A673 (cell line): ENCODE measurements at regions not wholly inside any gene's neighbourhood (a gene's known extent, or its start where the extent isn't known, plus 50 kb on each side); places are given as distances from the start of the nearest gene placed in this dataset.
"Not testable (repeated sequence)": the region's sequence is repeated elsewhere in the genome, so short reads cannot be mapped to it uniquely, and the experiment has no call there.

Experiments used
- EZH2 ChIP-seq: fragments of 200-600 bp; sonication (generic); IDR thresholded peaks from 2 replicates; pipeline ENCODE4 v1.6.1; 2017; ENCODE audit warnings: borderline replicate concordance, low read depth, mild to moderate bottlenecking, mixed read lengths, antibody characterized with exemption, low read length; ENCODE audit not compliant: poor library complexity, severe bottlenecking
- TF ChIP-seq, protein P1 (sequence below): fragments of 300-800, 200-600 bp; sonication (generic); conservative IDR thresholded peaks from 2 replicates; pipeline ENCODE4 v1.5.1; 2017; ENCODE audit warnings: low read depth, mild to moderate bottlenecking, antibody characterized with exemption, low read length, moderate library complexity, mixed read lengths

DNA sequence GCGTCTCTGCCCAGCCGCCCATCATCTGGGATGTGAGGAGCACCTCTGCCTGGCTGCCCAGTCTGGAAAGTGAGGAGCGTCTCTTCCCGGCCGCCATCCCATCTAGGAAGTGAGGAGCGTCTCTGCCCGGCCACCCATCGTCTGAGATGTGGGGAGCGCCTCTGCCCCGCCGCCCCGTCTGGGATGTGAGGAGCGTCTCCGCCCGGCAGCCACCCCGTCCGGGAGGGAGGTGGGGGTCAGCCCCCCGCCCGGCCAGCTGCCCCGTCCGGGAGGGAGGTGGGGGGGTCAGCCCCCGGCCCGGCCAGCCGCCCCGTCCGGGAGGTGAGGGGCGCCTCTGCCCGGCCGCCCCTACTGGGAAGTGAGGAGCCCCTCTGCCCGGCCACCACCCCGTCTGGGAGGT, 57.9 kb upstream of the SLC47A1 start:
- TF ChIP-seq, protein P1, sequence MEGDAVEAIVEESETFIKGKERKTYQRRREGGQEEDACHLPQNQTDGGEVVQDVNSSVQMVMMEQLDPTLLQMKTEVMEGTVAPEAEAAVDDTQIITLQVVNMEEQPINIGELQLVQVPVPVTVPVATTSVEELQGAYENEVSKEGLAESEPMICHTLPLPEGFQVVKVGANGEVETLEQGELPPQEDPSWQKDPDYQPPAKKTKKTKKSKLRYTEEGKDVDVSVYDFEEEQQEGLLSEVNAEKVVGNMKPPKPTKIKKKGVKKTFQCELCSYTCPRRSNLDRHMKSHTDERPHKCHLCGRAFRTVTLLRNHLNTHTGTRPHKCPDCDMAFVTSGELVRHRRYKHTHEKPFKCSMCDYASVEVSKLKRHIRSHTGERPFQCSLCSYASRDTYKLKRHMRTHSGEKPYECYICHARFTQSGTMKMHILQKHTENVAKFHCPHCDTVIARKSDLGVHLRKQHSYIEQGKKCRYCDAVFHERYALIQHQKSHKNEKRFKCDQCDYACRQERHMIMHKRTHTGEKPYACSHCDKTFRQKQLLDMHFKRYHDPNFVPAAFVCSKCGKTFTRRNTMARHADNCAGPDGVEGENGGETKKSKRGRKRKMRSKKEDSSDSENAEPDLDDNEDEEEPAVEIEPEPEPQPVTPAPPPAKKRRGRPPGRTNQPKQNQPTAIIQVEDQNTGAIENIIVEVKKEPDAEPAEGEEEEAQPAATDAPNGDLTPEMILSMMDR = not testable (repeated sequence)
- not testable (repeated sequence) for TF ChIP-seq EZH2
